ENCODE measurements at regions not wholly inside any gene's neighbourhood (a gene's known extent, or its start where the extent isn't known, plus 50 kb on each side); places are given as distances from the start of the nearest gene placed in this dataset.
"Not testable (repeated sequence)": the region's sequence is repeated elsewhere in the genome, so short reads cannot be mapped to it uniquely, and the experiment has no call there.

- Histone ChIP-seq H2AFZ (ENCODE audit: low read depth, low read length, severe bottlenecking) (no peak overlapping the region), H3K9ac (ENCODE audit: low read length) (no peak overlapping the region), H4K20me1 (ENCODE audit: low read depth, low read length) (no peaks in the 10 kb centered on the region), H3K4me3 (ENCODE audit: insufficient read depth, low read length, poor library complexity, severe bottlenecking) (no peak overlapping the region), H3K79me2 (ENCODE audit: insufficient read depth, low read length) (no peaks in the 10 kb centered on the region), H3K27me3 (ENCODE audit: low read length) (no peaks in the 10 kb centered on the region), H3K9me3 (ENCODE audit: insufficient read depth, low read length) (no peaks in the 10 kb centered on the region), H3F3A (ENCODE audit: insufficient read depth) (no peaks in the 10 kb centered on the region), H3K36me3 (ENCODE audit: low read length) (no peaks in the 10 kb centered on the region), H3K27ac (ENCODE audit: low read depth, low read length) (no peak overlapping the region), H3K9me2 (replicated peaks; ENCODE audit: insufficient read depth, low read length) (no peaks in the 10 kb centered on the region), H3K4me2 (ENCODE audit: low read depth, low read length, poor library complexity, severe bottlenecking) (no peak overlapping the region)
- TF ChIP-seq CTCF (IDR thresholded peaks at IDR 0.05; ENCODE audit: insufficient read depth, low read length, poor library complexity, severe bottlenecking) (no peak), EZH2phosphoT487 (conservative IDR thresholded peaks at IDR 0.05; ENCODE audit: low read length) (no peak)
These were observed 77.5 kb upstream of the EEA1 start for GRCh38 chr12:93006471-93007208.

GRCh38 chr12:93007544-93007943, 78.4 kb upstream of the EEA1 start:
- no peak overlapping the region for H3K27ac ChIP-seq (ENCODE audit: low read depth, low read length)

GRCh38 chr12:93008044-93008778, 79.1 kb upstream of the EEA1 start:
- no peaks in the 10 kb centered on the region for H4K20me1 ChIP-seq (ENCODE audit: low read depth, low read length)
- no peaks in the 10 kb centered on the region for H3K9me2 ChIP-seq (replicated peaks; ENCODE audit: insufficient read depth, low read length)
- H3K79me2 ChIP-seq (ENCODE audit: insufficient read depth, low read length) = no peaks in the 10 kb centered on the region
- H3K4me2 ChIP-seq (ENCODE audit: low read depth, low read length, poor library complexity, severe bottlenecking) = no peak overlapping the region
- H3K9ac ChIP-seq (ENCODE audit: low read length) = no peak overlapping the region
- no peak for TF ChIP-seq EZH2phosphoT487 (conservative IDR thresholded peaks at IDR 0.05; ENCODE audit: low read length)
- TF ChIP-seq CTCF (IDR thresholded peaks at IDR 0.05; ENCODE audit: insufficient read depth, low read length, poor library complexity, severe bottlenecking) = no peak
- H3K27me3 ChIP-seq (ENCODE audit: low read length) = no peaks in the 10 kb centered on the region
- no peaks in the 10 kb centered on the region for H3K9me3 ChIP-seq (ENCODE audit: insufficient read depth, low read length)
- no peaks in the 10 kb centered on the region for H3K36me3 ChIP-seq (ENCODE audit: low read length)
- H2AFZ ChIP-seq (ENCODE audit: low read depth, low read length, severe bottlenecking) = no peak overlapping the region
- H3K27ac ChIP-seq (ENCODE audit: low read depth, low read length) = no peak overlapping the region
- no peak overlapping the region for H3K4me3 ChIP-seq (ENCODE audit: insufficient read depth, low read length, poor library complexity, severe bottlenecking)
- H3F3A ChIP-seq (ENCODE audit: insufficient read depth) = no peaks in the 10 kb centered on the region

More at GRCh38 chr12:93007544-93007943, 78.4 kb upstream of the EEA1 start:
- TF ChIP-seq CTCF (IDR thresholded peaks at IDR 0.05; ENCODE audit: insufficient read depth, low read length, poor library complexity, severe bottlenecking) (no peak), EZH2phosphoT487 (conservative IDR thresholded peaks at IDR 0.05; ENCODE audit: low read length) (no peak)
- no peak overlapping the region for H2AFZ ChIP-seq (ENCODE audit: low read depth, low read length, severe bottlenecking)
- no peaks in the 10 kb centered on the region for H3K36me3 ChIP-seq (ENCODE audit: low read length)
- H3K9me3 ChIP-seq (ENCODE audit: insufficient read depth, low read length) = no peaks in the 10 kb centered on the region
- H4K20me1 ChIP-seq (ENCODE audit: low read depth, low read length) = no peaks in the 10 kb centered on the region
- no peak overlapping the region for H3K4me2 ChIP-seq (ENCODE audit: low read depth, low read length, poor library complexity, severe bottlenecking)
- H3K27me3 ChIP-seq (ENCODE audit: low read length) = no peaks in the 10 kb centered on the region
- H3K9ac ChIP-seq (ENCODE audit: low read length) = no peak overlapping the region
- no peaks in the 10 kb centered on the region for H3K79me2 ChIP-seq (ENCODE audit: insufficient read depth, low read length)
- no peaks in the 10 kb centered on the region for H3K9me2 ChIP-seq (replicated peaks; ENCODE audit: insufficient read depth, low read length)
- H3K4me3 ChIP-seq (ENCODE audit: insufficient read depth, low read length, poor library complexity, severe bottlenecking) = no peak overlapping the region
- no peaks in the 10 kb centered on the region for H3F3A ChIP-seq (ENCODE audit: insufficient read depth)

GRCh38 chr12:93008880-93009279, 79.8 kb upstream of the EEA1 start:
- H3K27me3 ChIP-seq (ENCODE audit: low read length); H3K9ac ChIP-seq (ENCODE audit: low read length); H3K79me2 ChIP-seq (ENCODE audit: insufficient read depth, low read length); H3K9me3 ChIP-seq (ENCODE audit: insufficient read depth, low read length); H3K36me3 ChIP-seq (ENCODE audit: low read length); H3K4me3 ChIP-seq (ENCODE audit: insufficient read depth, low read length, poor library complexity, severe bottlenecking); H3K4me2 ChIP-seq (ENCODE audit: low read depth, low read length, poor library complexity, severe bottlenecking); H3K27ac ChIP-seq (ENCODE audit: low read depth, low read length); H3K9me2 ChIP-seq (replicated peaks; ENCODE audit: insufficient read depth, low read length); H3F3A ChIP-seq (ENCODE audit: insufficient read depth); H4K20me1 ChIP-seq (ENCODE audit: low read depth, low read length); H2AFZ ChIP-seq (ENCODE audit: low read depth, low read length, severe bottlenecking): not testable (repeated sequence)

Measured in SU-DHL-6 (cell line).